Suprapubic skin (tissue), 4 donors: ENCODE measurements at regions not wholly inside any gene's neighbourhood (a gene's known extent, or its start where the extent isn't known, plus 50 kb on each side); places are given as distances from the start of the nearest gene placed in this dataset.

ENCODE experiments used
- DNase-seq, 2 donors: peaks; one replicate each; pipeline ENCODE4 v3.0.0-alpha.2; 2019; ENCODE audit warnings: low spot score in 2 of 2
- H3K27ac ChIP-seq: fragments of 200-600 bp; sonication (generic); one replicate; pipeline ENCODE4 v1.5.1; 2019
- H3K27me3 ChIP-seq: fragments of 200-600 bp; sonication (generic); one replicate; pipeline ENCODE4 v1.5.1; 2019
- H3K36me3 ChIP-seq: fragments of 200-600 bp; sonication (generic); one replicate; pipeline ENCODE4 v1.5.1; 2019
- H3K4me1 ChIP-seq: fragments of 200-600 bp; sonication (generic); one replicate; pipeline ENCODE4 v1.5.1; 2019
- H3K4me3 ChIP-seq: fragments of 200-600 bp; sonication (generic); one replicate; pipeline ENCODE4 v1.5.1; 2019; ENCODE audit warnings: mild to moderate bottlenecking
- H3K9me3 ChIP-seq: fragments of 200-600 bp; sonication (generic); one replicate; pipeline ENCODE4 v1.5.1; 2019
- EP300 ChIP-seq: sonication (generic); formaldehyde crosslinking; IDR thresholded peaks from one replicate; pipeline ENCODE4 v1.6.1; 2017; ENCODE audit warnings: antibody characterized with exemption
- POLR2A ChIP-seq, 2 donors: fragments of 450-650 bp; IDR thresholded peaks; one replicate each; pipeline ENCODE4 v1.6.1; 2017; ENCODE audit warnings: antibody characterized with exemption in 2 of 2, mild to moderate bottlenecking in 2 of 2, moderate library complexity in 2 of 2
- POLR2AphosphoS5 ChIP-seq, 3 donors: sonication (generic); formaldehyde crosslinking; IDR thresholded peaks; one replicate each; pipeline ENCODE4 v1.6.1; 2017; ENCODE audit warnings: antibody characterized with exemption in 3 of 3
- WGBS: methylation state at CpG from one replicate; pipeline ENCODE4 v1.1.5; 2018; 5-methylcytosine and 5-hydroxymethylcytosine counted together
- TF ChIP-seq, protein P1 (sequence below), 2 donors: fragments of 200-600 bp in 1 of 2; fragments of 450-650 bp in 1 of 2; sonication (generic) in 1 of 2; IDR thresholded peaks; one replicate each; pipeline ENCODE4 v1.5.1; 2016 to 2019; ENCODE audit warnings: antibody characterized with exemption in 2 of 2, mild to moderate bottlenecking in 1 of 2, moderate library complexity in 1 of 2

DNA sequence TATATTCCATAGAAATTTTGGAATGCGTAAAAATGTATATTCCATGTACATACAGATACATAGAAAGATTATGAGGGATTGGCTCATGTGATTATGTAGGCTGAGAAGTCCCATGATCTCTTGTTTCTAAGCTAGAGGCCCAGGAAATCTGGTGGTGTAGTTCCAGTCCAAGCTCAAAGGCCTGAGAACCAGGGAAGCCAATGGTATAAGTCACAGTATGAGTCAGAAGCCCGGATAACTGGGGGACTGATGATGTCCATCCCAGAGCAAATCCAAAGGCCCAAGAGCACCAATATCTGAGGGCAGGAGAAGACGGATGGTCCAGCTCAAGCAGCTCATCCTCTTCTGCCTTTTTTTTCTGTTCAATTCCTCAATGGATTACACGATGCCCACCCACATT lies 385.0 kb upstream of the KLHL29 start:
- H3K9me3 ChIP-seq = no peaks in the 10 kb centered on the region
- no peak for TF ChIP-seq POLR2A (IDR thresholded peaks at IDR 0.05)
- no peak for TF ChIP-seq POLR2AphosphoS5 (IDR thresholded peaks at IDR 0.05)
- TF ChIP-seq, protein P1, sequence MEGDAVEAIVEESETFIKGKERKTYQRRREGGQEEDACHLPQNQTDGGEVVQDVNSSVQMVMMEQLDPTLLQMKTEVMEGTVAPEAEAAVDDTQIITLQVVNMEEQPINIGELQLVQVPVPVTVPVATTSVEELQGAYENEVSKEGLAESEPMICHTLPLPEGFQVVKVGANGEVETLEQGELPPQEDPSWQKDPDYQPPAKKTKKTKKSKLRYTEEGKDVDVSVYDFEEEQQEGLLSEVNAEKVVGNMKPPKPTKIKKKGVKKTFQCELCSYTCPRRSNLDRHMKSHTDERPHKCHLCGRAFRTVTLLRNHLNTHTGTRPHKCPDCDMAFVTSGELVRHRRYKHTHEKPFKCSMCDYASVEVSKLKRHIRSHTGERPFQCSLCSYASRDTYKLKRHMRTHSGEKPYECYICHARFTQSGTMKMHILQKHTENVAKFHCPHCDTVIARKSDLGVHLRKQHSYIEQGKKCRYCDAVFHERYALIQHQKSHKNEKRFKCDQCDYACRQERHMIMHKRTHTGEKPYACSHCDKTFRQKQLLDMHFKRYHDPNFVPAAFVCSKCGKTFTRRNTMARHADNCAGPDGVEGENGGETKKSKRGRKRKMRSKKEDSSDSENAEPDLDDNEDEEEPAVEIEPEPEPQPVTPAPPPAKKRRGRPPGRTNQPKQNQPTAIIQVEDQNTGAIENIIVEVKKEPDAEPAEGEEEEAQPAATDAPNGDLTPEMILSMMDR (IDR thresholded peaks at IDR 0.05) = no peak
- TF ChIP-seq EP300 = no peak
- H3K4me1 ChIP-seq = no peaks in the 10 kb centered on the region
- no peak overlapping the region for H3K27ac ChIP-seq
- H3K36me3 ChIP-seq = no peaks in the 10 kb centered on the region
- H3K27me3 ChIP-seq = no peaks in the 10 kb centered on the region
- 77% methylated on average over 4 of the region's 4 CpGs for WGBS
- no peak for DNase-seq
- H3K4me3 ChIP-seq = no peak overlapping the region

DNA sequence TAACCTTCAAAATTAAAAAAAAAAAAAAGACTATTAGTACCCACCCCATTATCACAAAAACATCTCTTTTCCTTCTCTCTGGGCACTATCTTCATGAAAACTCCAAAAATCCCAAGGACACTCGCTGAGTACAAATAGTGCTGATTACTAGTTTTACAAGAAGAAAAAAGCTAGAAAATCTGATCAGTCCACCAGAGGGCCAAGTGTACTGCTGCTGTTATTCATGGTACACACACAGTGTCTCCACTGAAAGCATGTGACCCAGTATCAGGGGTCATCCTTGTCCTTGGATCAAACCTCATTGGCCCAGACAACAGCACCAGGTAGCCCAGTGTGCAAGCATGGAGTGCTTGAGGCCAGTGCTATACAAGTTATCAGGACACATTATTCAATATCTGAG lies 382.7 kb upstream of the KLHL29 start:
- WGBS = 88% methylated on average over 1 of the region's 1 CpG
- Histone ChIP-seq H3K36me3 (no peaks in the 10 kb centered on the region), H3K4me1 (no peaks in the 10 kb centered on the region), H3K9me3 (no peaks in the 10 kb centered on the region), H3K4me3 (no peak overlapping the region), H3K27me3 (no peaks in the 10 kb centered on the region), H3K27ac (no peak overlapping the region)
- TF ChIP-seq POLR2AphosphoS5 (IDR thresholded peaks at IDR 0.05) = no peak
- no peak for TF ChIP-seq POLR2A (IDR thresholded peaks at IDR 0.05)
- TF ChIP-seq EP300 = no peak
- TF ChIP-seq, protein P1 (IDR thresholded peaks at IDR 0.05) = no peak
- no peak for DNase-seq

DNA sequence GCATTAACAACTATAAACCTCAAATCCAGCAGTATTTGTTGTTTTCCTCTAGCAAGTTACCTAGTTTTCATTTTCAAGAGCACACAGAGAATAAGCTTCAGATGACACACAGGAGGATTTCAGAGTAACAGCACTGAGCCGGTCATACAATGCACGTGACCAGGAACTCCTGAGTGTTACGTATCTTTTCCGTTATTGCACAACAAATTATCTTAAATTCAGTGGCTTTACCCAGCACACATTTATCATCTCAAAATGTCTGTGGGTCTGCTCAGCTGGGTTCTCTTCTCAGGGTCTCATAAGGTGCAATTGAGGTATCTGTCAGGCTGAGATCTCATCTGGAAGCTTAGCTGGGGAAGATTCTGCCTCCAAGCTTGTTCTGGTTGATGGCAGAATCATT lies 379.5 kb upstream of the KLHL29 start:
- WGBS = 82% methylated on average over 4 of the region's 4 CpGs
- Histone ChIP-seq H3K9me3 (no peaks in the 10 kb centered on the region), H3K27ac (no peak overlapping the region)

DNA sequence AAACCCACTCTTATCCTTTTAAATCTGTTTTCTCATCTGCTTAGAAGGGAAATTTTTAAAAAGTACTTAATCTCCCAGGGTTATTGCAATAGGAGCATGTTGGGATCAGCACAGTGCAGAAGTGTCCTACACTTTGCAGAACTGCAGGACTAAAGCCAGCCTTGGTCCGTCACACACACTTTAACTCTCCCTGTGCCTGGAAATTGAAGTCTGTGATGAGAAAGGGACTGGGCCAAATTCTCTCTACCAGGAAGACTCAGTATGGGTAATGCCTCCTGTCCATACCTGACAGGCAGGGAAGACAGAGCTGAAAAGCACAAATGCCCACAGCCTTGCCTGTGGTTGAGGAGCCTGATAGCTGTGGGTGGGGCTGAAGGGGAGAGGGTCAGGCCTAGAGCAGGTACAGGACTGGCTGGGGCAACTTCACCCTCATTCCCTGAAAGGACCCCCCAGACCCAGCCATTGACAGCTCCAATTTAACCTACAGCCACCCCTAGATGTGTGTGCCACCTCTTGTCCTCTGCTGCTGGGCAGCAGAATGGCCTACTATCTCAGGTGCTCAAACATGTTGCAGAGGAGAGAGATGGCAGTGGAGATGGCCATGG lies 377.2 kb upstream of the KLHL29 start:
- Histone ChIP-seq H3K4me3 (no peak overlapping the region), H3K4me1 (no peaks in the 10 kb centered on the region), H3K27ac (no peak overlapping the region), H3K9me3 (no peaks in the 10 kb centered on the region), H3K27me3 (no peaks in the 10 kb centered on the region), H3K36me3 (no peaks in the 10 kb centered on the region)
- TF ChIP-seq POLR2AphosphoS5 (IDR thresholded peaks at IDR 0.05) (no peak), POLR2A (IDR thresholded peaks at IDR 0.05) (no peak), EP300 (no peak)
- TF ChIP-seq, protein P1 (IDR thresholded peaks at IDR 0.05) = no peak
- DNase-seq = no peak
- WGBS = 82% methylated on average over 1 of the region's 1 CpG

More for the DNA sequence above, 379.5 kb upstream of the KLHL29 start:
- no peak for TF ChIP-seq EP300
- TF ChIP-seq POLR2AphosphoS5 (IDR thresholded peaks at IDR 0.05) = no peak
- TF ChIP-seq, protein P1 (IDR thresholded peaks at IDR 0.05) = no peak
- no peak for TF ChIP-seq POLR2A (IDR thresholded peaks at IDR 0.05)
- H3K27me3 ChIP-seq = no peaks in the 10 kb centered on the region
- no peaks in the 10 kb centered on the region for H3K4me1 ChIP-seq
- no peak for DNase-seq
- H3K4me3 ChIP-seq = no peak overlapping the region
- H3K36me3 ChIP-seq = no peaks in the 10 kb centered on the region

DNA sequence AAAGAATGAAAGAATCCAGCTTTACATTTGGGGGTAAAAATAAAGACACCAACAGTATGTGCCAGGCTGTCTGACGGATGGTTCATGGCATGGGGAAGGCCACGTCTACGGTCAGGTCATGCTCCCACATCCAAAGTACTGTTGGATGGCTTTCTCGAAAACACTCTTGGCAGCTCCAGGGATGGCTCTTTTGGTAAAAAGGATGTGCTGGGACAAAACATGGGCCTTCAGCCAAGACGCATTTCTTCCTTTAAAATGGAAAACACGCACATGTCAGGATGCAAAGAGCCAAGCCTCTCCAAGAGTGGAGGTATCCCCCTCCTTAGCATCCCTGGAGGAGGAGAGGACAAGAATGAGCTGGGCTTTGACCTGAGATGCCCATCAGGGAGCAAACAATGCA lies 376.5 kb upstream of the KLHL29 start:
- H3K4me3 ChIP-seq = no peak overlapping the region
- H3K36me3 ChIP-seq = no peaks in the 10 kb centered on the region
- no peaks in the 10 kb centered on the region for H3K27me3 ChIP-seq
- no peak overlapping the region for H3K27ac ChIP-seq
- H3K4me1 ChIP-seq = no peaks in the 10 kb centered on the region
- TF ChIP-seq, protein P1 (IDR thresholded peaks at IDR 0.05) = no peak
- TF ChIP-seq POLR2AphosphoS5 (IDR thresholded peaks at IDR 0.05) (no peak), POLR2A (IDR thresholded peaks at IDR 0.05) (no peak), EP300 (no peak)
- H3K9me3 ChIP-seq = no peaks in the 10 kb centered on the region
- WGBS = 74% methylated on average over 6 of the region's 6 CpGs
- DNase-seq = no peak
